Breast epithelium (tissue), 3 donors: ENCODE measurements at regions not wholly inside any gene's neighbourhood (a gene's known extent, or its start where the extent isn't known, plus 50 kb on each side); places are given as distances from the start of the nearest gene placed in this dataset.
"Not testable (repeated sequence)": the region's sequence is repeated elsewhere in the genome, so short reads cannot be mapped to it uniquely, and the experiment has no call there.

ENCODE experiments used
- POLR2A ChIP-seq: fragments of 450-650 bp; IDR thresholded peaks from one replicate; pipeline ENCODE4 v1.6.1; 2016; ENCODE audit warnings: antibody characterized with exemption, mild to moderate bottlenecking, moderate library complexity
- POLR2AphosphoS5 ChIP-seq, 3 donors: sonication (generic); formaldehyde crosslinking; IDR thresholded peaks; one replicate each; pipeline ENCODE4 v1.6.1; 2017; ENCODE audit warnings: antibody characterized with exemption in 3 of 3
- TF ChIP-seq, protein P1 (sequence below), 3 donors: fragments of 450-650 bp; IDR thresholded peaks; one replicate each; pipeline ENCODE4 v1.5.1; 2016 to 2017; ENCODE audit warnings: antibody characterized with exemption in 3 of 3, mild to moderate bottlenecking in 3 of 3, moderate library complexity in 3 of 3

GRCh38 chr12:46561769-46562624 is 189.4 kb upstream of the SLC38A2 start:
- TF ChIP-seq, protein P1, sequence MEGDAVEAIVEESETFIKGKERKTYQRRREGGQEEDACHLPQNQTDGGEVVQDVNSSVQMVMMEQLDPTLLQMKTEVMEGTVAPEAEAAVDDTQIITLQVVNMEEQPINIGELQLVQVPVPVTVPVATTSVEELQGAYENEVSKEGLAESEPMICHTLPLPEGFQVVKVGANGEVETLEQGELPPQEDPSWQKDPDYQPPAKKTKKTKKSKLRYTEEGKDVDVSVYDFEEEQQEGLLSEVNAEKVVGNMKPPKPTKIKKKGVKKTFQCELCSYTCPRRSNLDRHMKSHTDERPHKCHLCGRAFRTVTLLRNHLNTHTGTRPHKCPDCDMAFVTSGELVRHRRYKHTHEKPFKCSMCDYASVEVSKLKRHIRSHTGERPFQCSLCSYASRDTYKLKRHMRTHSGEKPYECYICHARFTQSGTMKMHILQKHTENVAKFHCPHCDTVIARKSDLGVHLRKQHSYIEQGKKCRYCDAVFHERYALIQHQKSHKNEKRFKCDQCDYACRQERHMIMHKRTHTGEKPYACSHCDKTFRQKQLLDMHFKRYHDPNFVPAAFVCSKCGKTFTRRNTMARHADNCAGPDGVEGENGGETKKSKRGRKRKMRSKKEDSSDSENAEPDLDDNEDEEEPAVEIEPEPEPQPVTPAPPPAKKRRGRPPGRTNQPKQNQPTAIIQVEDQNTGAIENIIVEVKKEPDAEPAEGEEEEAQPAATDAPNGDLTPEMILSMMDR (IDR thresholded peaks at IDR 0.05): not testable (repeated sequence)
- not testable (repeated sequence) for TF ChIP-seq POLR2A; POLR2AphosphoS5 (IDR thresholded peaks at IDR 0.05)
